ENCODE measurements at regions not wholly inside any gene's neighbourhood (a gene's known extent, or its start where the extent isn't known, plus 50 kb on each side); places are given as distances from the start of the nearest gene placed in this dataset.

DNA sequence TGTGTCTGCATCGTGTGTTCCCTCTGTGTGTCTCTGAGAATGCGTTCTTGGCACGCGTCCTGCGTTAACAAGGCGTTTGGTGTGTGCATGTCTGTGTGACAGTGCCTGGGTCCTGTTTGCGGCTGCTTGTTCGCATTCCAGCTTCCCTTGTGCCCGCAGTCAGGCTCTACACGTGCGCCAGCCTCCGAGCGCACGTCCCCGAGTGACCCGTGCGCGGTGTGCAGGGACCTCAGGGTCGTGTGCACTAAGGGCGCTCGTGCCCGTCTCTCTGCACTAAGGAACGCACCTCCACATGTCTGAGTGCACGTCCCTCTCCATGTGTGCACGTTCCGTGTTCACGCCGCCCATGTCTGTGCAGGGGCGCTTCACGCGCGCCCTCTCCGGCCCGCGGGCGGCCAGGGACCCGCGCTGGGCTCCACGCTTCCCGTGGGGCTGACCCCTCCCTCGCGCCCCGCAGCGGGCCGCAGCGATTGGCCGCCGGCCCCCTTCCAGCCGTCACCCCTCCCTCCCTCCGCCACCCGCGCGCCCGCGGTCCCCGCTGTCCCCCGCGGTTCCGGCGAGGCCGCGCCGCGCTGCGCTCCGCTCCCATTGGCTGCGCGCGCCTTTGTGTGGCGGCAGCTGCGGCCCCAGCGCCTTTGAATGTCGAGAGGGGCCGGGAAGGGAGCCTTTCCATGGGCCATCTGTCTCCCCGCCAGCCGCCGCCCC is 229.4 kb downstream of the HAUS1 start:
- Histone ChIP-seq H3K9me3 (no peaks in the 10 kb centered on the region), H3K4me1 (peaks cover 0 to 22% (median 3%) of the 10 kb centered on the region in 4 donors), H3K4me3 (peak overlapping the region; percentile 26 to 53 (median 44)), H3K27me3 (no peaks in the 10 kb centered on the region), H3K36me3 (no peaks in the 10 kb centered on the region), H3K27ac (no peak overlapping the region)
- peak in 1 of 3 donors; percentile 38 for DNase-seq
- TF ChIP-seq POLR2A (IDR thresholded peaks at IDR 0.05): no peak
- TF ChIP-seq, protein P1, sequence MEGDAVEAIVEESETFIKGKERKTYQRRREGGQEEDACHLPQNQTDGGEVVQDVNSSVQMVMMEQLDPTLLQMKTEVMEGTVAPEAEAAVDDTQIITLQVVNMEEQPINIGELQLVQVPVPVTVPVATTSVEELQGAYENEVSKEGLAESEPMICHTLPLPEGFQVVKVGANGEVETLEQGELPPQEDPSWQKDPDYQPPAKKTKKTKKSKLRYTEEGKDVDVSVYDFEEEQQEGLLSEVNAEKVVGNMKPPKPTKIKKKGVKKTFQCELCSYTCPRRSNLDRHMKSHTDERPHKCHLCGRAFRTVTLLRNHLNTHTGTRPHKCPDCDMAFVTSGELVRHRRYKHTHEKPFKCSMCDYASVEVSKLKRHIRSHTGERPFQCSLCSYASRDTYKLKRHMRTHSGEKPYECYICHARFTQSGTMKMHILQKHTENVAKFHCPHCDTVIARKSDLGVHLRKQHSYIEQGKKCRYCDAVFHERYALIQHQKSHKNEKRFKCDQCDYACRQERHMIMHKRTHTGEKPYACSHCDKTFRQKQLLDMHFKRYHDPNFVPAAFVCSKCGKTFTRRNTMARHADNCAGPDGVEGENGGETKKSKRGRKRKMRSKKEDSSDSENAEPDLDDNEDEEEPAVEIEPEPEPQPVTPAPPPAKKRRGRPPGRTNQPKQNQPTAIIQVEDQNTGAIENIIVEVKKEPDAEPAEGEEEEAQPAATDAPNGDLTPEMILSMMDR (IDR thresholded peaks at IDR 0.05): no peak

DNA sequence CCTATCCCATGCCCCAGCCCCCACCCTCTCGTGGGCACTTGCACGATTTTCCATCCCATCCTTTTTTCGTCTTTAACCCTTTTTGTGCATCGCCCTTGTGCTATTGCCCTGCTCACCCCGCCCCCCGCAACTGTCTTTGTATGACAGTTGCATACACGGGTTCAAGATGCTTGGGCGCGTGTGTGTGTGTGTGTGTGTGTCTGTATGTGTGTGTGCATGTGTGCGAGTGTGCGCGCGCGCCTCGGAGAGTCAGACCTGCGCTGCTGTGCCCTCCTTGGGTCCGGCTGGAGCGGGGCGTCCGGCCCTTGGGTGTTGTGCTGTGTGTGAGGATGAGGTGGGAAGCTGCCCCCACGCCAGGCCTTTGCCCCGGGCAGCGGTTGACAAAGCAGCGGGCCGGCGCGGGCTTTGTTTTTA is 230.7 kb downstream of the HAUS1 start:
- TF ChIP-seq, protein P1 (IDR thresholded peaks at IDR 0.05): no peak
- no peak for TF ChIP-seq POLR2A (IDR thresholded peaks at IDR 0.05)
- no peaks in the 10 kb centered on the region for H3K9me3 ChIP-seq
- H3K27me3 ChIP-seq: no peaks in the 10 kb centered on the region
- H3K27ac ChIP-seq: peak overlapping the region in 1 of 4 donors; percentile 42
- peak in 1 of 3 donors; percentile 37 for DNase-seq
- H3K4me3 ChIP-seq: peak overlapping the region in 2 of 4 donors; percentile 49 to 53
- no peaks in the 10 kb centered on the region for H3K36me3 ChIP-seq
- peaks cover 0 to 22% (median 3%) of the 10 kb centered on the region in 4 donors for H3K4me1 ChIP-seq

DNA sequence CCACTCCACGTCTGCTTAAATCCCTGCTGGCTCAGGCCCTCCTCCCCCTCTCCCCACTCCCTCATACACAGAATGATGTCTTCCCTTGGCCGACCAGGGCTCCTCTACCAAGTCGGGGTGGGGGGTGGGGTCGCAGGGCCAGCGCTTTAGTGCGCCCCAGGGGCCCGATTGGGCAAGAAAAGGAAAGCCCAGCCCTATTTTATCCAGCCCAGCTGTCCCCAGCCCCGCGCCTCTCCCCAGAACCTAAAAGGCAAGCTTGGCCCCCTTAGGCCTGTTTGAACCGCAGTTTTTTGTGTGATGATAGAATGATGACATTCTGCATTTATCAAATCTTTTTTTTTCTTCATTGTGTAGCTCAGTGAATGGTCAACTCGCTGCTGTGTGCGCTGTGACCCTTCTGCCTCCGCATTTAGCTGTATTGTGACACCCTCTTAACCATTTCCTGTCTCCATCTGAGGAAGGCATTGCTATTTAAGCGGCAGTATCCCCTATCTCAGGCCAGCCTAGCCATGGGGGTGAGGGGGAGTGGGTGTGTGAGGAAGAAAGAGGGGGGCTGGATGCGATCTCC is 231.4 kb downstream of the HAUS1 start:
- H3K4me3 ChIP-seq: peak overlapping the region in 2 of 4 donors; percentile 5 to 49
- no peaks in the 10 kb centered on the region for H3K27me3 ChIP-seq
- H3K4me1 ChIP-seq: peaks cover 0 to 22% (median 3%) of the 10 kb centered on the region in 4 donors
- H3K36me3 ChIP-seq: no peaks in the 10 kb centered on the region
- H3K9me3 ChIP-seq: no peaks in the 10 kb centered on the region
- H3K27ac ChIP-seq: peak overlapping the region in 2 of 4 donors; percentile 13 to 42
- DNase-seq: peak in 1 of 3 donors; percentile 19
- TF ChIP-seq, protein P1 (IDR thresholded peaks at IDR 0.05): no peak

DNA sequence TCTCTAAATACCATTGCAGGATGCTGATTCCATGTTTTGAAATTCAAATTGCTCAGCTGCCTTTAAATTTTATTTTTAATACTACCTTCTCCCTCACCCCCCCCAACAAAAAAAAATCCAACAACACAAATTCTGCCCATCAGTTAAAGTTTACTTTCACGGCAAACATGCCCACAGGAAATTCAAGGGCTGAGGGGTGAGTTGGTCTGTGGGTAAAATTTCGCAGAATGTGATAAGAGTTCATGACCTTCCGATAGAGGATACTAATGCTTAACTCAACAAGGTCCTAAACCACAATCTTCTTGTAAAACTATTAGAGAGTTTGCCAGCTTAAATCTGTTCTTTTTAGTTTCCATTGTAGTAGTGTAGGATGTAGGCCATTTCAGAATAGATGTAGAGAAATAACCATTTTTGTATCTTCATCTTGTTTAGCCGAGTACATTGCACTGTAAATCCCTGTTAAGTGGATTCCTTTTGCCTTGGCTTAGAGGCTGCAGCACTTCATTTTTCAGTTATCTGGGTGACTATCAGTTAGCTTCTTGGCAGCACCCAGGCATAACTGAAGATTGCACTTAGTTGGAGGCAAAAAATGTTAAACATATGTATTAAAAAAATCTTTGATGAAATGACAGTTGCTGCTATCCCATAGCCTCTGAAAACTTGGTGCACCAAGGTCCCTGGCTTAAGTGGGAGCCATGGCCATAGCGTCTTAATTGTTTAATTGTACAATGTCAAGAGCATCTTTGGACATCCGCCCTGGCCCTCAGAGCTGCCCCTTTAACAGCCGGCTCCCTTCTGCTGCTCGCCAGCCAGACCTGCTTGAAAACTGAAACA is 232.3 kb downstream of the HAUS1 start:
- Histone ChIP-seq H3K4me1 (peaks cover 0 to 22% (median 3%) of the 10 kb centered on the region in 4 donors), H3K36me3 (no peaks in the 10 kb centered on the region), H3K27ac (peak overlapping the region in 1 of 4 donors; percentile 14), H3K9me3 (no peaks in the 10 kb centered on the region), H3K27me3 (no peaks in the 10 kb centered on the region), H3K4me3 (no peak overlapping the region)
- no peak for DNase-seq
- TF ChIP-seq, protein P1 (IDR thresholded peaks at IDR 0.05): no peak
- TF ChIP-seq POLR2A (IDR thresholded peaks at IDR 0.05): no peak

DNA sequence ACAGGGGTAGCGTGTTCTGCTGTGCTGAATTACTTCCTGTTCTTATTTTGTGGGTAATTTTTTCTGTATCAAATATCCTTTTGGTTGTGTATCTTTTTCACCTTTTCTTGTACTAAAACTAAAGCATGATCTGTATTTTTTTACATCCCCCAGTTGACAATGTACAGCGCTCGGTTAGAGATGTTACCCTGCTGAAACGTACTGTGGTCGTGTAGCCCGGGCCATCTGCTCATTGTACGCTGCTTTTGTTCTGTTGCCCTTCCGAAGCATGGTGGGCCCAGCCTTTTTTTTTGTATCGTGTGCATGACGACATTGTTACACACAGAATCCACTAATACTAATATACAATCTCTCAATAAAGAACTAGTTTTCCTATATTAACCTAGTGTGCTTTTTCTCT is 233.1 kb downstream of the HAUS1 start:
- H3K36me3 ChIP-seq: no peaks in the 10 kb centered on the region

More for the DNA sequence above, 233.1 kb downstream of the HAUS1 start:
- Histone ChIP-seq H3K4me1 (peaks cover 0 to 22% (median 3%) of the 10 kb centered on the region in 4 donors), H3K9me3 (no peaks in the 10 kb centered on the region), H3K27me3 (no peaks in the 10 kb centered on the region), H3K27ac (peak overlapping the region in 1 of 4 donors; percentile 14), H3K4me3 (no peak overlapping the region)
- peak in 1 of 3 donors; percentile 14 for DNase-seq
- no peak for TF ChIP-seq POLR2A (IDR thresholded peaks at IDR 0.05)
- TF ChIP-seq, protein P1 (IDR thresholded peaks at IDR 0.05): no peak

All from Peyer's patch (tissue), 4 donors.